ENCODE measurements at regions not wholly inside any gene's neighbourhood (a gene's known extent, or its start where the extent isn't known, plus 50 kb on each side); places are given as distances from the start of the nearest gene placed in this dataset.

DNA sequence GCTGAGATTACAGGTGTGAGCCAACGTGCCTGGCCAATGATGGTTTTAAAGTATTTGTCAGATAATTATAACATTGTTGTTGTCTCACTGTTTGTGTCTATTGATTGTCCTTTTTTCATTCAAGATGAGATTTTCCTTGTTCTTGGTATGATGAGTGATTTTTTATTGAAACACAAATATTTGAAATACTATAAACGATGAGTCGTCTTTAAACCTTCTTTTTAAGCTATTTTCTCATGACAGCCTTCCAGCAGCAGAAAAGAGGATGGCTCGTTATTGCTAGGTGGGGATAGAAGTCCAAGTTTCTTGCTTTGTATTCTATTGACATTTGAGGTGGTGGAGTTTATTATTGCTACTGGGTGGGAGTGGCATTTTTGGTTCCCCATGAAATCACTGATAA, 61.7 kb upstream of the MDFIC2 start:
- TF ChIP-seq CHD2 (IDR thresholded peaks at IDR 0.05; ENCODE audit: low read length, partially characterized antibody) (no peak), YY1 (IDR thresholded peaks at IDR 0.05; ENCODE audit: low read depth) (no peak), RAD21 (IDR thresholded peaks at IDR 0.05; ENCODE audit: low read length) (no peak), MXI1 (IDR thresholded peaks at IDR 0.05; ENCODE audit: low read depth, low read length) (no peak), POLR2AphosphoS5 (IDR thresholded peaks at IDR 0.05; ENCODE audit: low read depth, low read length) (no peak)
- TF ChIP-seq, protein P1, sequence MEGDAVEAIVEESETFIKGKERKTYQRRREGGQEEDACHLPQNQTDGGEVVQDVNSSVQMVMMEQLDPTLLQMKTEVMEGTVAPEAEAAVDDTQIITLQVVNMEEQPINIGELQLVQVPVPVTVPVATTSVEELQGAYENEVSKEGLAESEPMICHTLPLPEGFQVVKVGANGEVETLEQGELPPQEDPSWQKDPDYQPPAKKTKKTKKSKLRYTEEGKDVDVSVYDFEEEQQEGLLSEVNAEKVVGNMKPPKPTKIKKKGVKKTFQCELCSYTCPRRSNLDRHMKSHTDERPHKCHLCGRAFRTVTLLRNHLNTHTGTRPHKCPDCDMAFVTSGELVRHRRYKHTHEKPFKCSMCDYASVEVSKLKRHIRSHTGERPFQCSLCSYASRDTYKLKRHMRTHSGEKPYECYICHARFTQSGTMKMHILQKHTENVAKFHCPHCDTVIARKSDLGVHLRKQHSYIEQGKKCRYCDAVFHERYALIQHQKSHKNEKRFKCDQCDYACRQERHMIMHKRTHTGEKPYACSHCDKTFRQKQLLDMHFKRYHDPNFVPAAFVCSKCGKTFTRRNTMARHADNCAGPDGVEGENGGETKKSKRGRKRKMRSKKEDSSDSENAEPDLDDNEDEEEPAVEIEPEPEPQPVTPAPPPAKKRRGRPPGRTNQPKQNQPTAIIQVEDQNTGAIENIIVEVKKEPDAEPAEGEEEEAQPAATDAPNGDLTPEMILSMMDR (IDR thresholded peaks at IDR 0.05), result no peak
